SK-MEL-5 (cell line): ENCODE measurements at regions not wholly inside any gene's neighbourhood (a gene's known extent, or its start where the extent isn't known, plus 50 kb on each side); places are given as distances from the start of the nearest gene placed in this dataset.

Experiments
- DNase-seq: peaks from one replicate; pipeline ENCODE4 v3.0.0-alpha.2; 2016; ENCODE audit warnings: low read depth, low spot score
- in situ Hi-C: cut with HindIII; loops from 2 replicates; pipeline ENCODE4 v1.10.0; 2016; ENCODE audit warnings: low sequenced_read_pairs, high pct_unique_total_duplicates, low pct_unique_long_range_greater_than_20kb

GRCh38 chr4:124372916-124373315 lies 339.6 kb downstream of the ANKRD50 start:
- in situ Hi-C loops: no loop called here
- no peak for DNase-seq

- no peak for DNase-seq
- in situ Hi-C loops: no loop called here
These were observed 326.4 kb downstream of the ANKRD50 start for GRCh38 chr4:124386163-124386562.

GRCh38 chr4:124386648-124387047 lies 325.9 kb downstream of the ANKRD50 start:
- in situ Hi-C loops: no loop called here
- no peak for DNase-seq

- in situ Hi-C loops: no loop called here
- DNase-seq: no peak
These were observed 322.9 kb downstream of the ANKRD50 start for GRCh38 chr4:124389591-124389990.

- DNase-seq: no peak
- in situ Hi-C loops: no loop called here
These were observed 321.7 kb downstream of the ANKRD50 start for GRCh38 chr4:124390861-124391260.

- no peak for DNase-seq
- in situ Hi-C loops: no loop called here
These were observed 316.2 kb downstream of the ANKRD50 start for GRCh38 chr4:124396333-124396732.

- in situ Hi-C loops: no loop called here
These were observed 310.9 kb downstream of the ANKRD50 start for GRCh38 chr4:124401606-124402005.

GRCh38 chr4:124409044-124409443 lies 303.5 kb downstream of the ANKRD50 start:
- DNase-seq: no peak
- in situ Hi-C loops: no loop called here

More at GRCh38 chr4:124401606-124402005, 310.9 kb downstream of the ANKRD50 start:
- DNase-seq: no peak

GRCh38 chr4:124414276-124415040 lies 298.1 kb downstream of the ANKRD50 start:
- peak; percentile 49 for DNase-seq
- in situ Hi-C loops: no loop called here

GRCh38 chr4:124415146-124415545 lies 297.4 kb downstream of the ANKRD50 start:
- DNase-seq: peak; percentile 1
- in situ Hi-C loops: no loop called here

GRCh38 chr4:124417371-124417770 lies 295.2 kb downstream of the ANKRD50 start:
- in situ Hi-C loops: no loop called here
- no peak for DNase-seq

- in situ Hi-C loops: no loop called here
- DNase-seq: no peak
These were observed 292.3 kb downstream of the ANKRD50 start for GRCh38 chr4:124420166-124420695.

- in situ Hi-C loops: no loop called here
- DNase-seq: no peak
These were observed 289.4 kb downstream of the ANKRD50 start for GRCh38 chr4:124423160-124423559.

- no peak for DNase-seq
- in situ Hi-C loops: no loop called here
These were observed 286.3 kb downstream of the ANKRD50 start for GRCh38 chr4:124426279-124426678.

- in situ Hi-C loops: no loop called here
- no peak for DNase-seq
These were observed 285.3 kb downstream of the ANKRD50 start for GRCh38 chr4:124427095-124427767.

GRCh38 chr4:124428648-124429047 lies 283.9 kb downstream of the ANKRD50 start:
- DNase-seq: no peak
- in situ Hi-C loops: no loop called here

- in situ Hi-C loops: no loop called here
- no peak for DNase-seq
These were observed 282.7 kb downstream of the ANKRD50 start for GRCh38 chr4:124429746-124430250.

GRCh38 chr4:124431653-124432192 lies 280.8 kb downstream of the ANKRD50 start:
- no peak for DNase-seq
- in situ Hi-C loops: no loop called here
